GM12874 (cell line): ENCODE measurements at regions not wholly inside any gene's neighbourhood (a gene's known extent, or its start where the extent isn't known, plus 50 kb on each side); places are given as distances from the start of the nearest gene placed in this dataset.

Experiments
- TF ChIP-seq, protein P1 (sequence below): IDR thresholded peaks from 2 replicates; pipeline ENCODE4 v1.5.1; 2011; ENCODE audit warnings: low read depth, mild to moderate bottlenecking, control low read depth, low read length, moderate library complexity; ENCODE audit not compliant: insufficient read depth

DNA sequence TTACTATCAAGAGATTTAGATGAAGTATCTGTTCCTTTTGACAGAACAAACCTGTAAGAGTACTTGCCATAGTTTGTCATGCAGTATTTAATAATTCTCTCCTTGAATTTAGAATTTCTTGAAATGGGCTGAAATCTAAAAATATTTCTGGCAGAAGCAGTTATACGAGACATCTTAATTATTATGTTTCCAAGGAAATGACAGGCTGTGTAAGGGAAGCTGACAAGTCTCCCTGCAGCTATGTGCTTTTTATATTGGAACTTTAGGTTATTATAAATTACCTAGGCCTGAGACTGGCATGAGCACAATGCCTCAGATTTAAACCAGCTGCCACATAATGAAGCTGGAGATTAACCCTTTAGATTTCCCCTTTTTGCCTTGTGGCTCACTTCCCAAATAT, 365.0 kb upstream of the EPHA6 start:
- TF ChIP-seq, protein P1, sequence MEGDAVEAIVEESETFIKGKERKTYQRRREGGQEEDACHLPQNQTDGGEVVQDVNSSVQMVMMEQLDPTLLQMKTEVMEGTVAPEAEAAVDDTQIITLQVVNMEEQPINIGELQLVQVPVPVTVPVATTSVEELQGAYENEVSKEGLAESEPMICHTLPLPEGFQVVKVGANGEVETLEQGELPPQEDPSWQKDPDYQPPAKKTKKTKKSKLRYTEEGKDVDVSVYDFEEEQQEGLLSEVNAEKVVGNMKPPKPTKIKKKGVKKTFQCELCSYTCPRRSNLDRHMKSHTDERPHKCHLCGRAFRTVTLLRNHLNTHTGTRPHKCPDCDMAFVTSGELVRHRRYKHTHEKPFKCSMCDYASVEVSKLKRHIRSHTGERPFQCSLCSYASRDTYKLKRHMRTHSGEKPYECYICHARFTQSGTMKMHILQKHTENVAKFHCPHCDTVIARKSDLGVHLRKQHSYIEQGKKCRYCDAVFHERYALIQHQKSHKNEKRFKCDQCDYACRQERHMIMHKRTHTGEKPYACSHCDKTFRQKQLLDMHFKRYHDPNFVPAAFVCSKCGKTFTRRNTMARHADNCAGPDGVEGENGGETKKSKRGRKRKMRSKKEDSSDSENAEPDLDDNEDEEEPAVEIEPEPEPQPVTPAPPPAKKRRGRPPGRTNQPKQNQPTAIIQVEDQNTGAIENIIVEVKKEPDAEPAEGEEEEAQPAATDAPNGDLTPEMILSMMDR = no peak

GRCh38 chr3:96449803-96450202, 364.6 kb upstream of the EPHA6 start:
- TF ChIP-seq, protein P1 = no peak

DNA sequence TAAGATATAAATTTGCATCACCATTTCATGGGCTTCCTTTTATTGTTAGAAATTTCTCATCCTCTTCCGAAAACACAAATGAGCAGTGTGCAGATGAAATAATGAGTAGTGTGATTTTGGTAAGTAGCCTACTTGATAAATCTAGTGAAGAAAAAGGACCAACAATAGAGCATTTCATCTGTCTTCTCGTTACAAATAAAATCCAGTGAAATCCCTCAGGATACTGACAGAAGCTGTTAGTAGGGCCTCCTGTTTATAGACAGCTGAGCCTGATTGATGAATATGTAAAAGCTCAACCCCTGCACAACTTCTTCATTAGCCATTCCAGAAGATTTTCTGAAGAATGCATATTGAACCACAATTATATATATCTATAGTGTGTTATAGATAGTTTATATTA, 363.7 kb upstream of the EPHA6 start:
- TF ChIP-seq, protein P1 = no peak

DNA sequence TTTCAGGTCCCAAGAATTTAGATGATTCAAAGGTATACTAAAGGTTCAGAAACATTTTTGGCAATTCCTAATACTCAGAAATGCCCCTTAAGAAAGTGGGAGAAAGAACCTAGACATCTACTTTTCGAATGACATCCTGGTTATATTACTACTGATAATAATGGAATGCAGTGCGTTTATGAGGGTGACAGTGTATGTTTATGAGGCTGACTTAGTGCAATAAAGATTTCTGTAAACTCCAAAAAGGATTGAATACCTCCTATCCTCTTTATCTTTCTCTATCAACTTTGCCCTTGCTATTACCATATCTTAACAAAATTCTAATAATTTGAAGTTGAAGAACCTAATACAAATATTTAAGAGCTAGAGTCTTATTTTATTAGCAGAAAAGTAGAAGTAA, 348.9 kb upstream of the EPHA6 start:
- TF ChIP-seq, protein P1 = no peak

- TF ChIP-seq, protein P1 = no peak
Measured at GRCh38 chr3:96466441-96466840, 348.0 kb upstream of the EPHA6 start.

DNA sequence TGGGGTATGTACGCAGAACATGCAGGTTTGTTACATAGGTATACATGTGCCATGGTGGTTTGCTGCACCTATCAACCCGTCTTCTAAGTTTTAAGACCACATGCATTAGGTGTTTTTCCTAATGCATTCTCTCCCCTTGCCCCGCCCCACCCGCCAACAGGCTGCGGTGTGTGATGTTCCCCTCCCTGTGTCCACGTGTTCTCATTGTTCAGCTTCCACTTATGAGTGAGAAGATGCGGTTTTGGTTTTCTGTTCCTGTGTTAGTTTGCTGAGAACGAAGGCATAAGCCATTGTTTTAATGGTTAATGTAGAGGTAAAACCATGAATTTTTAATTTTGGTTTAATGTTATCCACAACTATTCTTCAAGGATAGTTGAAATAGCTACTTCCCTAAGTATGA, 346.8 kb upstream of the EPHA6 start:
- TF ChIP-seq, protein P1 = no peak

DNA sequence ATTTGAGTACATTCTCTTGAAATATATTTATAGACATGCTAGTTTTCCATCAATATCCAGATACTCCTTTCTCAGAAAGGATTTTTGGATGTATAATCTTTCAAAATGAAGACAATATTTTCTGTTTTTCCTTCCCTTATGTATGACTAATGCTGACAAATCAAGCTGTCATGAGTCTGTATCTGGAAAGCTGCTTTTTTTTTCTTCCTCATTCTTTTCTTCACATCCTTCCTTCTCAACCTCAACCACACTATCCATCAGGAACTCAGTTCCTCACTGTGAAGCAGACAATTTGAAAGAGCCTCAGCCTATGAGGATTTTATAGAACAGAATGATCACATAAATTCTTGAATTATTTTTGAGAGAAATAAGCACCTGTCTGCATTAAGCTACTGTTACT, 335.9 kb upstream of the EPHA6 start:
- TF ChIP-seq, protein P1 = no peak

DNA sequence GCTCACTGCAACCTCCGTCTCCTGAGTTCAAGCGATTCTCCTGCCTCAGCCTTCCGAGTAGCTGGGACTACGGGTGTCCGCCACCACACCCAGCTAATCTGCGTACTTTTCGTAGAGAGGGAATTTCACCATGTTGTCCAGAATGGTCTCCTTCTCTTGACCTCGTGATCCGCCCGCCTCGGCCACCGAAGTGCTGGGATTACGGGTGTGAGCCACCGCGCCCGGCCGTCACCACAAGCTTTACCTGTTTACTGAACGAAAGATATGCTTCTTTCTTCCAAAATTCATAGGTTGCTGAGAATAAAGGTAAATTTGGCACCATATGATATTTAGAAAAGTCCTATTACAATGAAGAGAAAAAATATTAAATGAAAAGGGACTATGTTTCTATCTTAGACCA, 333.5 kb upstream of the EPHA6 start:
- TF ChIP-seq, protein P1 = no peak
